ENCODE measurements at regions not wholly inside any gene's neighbourhood (a gene's known extent, or its start where the extent isn't known, plus 50 kb on each side); places are given as distances from the start of the nearest gene placed in this dataset.
A peak's percentile ranks its signal among the peaks of the same experiment; 100 is the strongest.

DNA sequence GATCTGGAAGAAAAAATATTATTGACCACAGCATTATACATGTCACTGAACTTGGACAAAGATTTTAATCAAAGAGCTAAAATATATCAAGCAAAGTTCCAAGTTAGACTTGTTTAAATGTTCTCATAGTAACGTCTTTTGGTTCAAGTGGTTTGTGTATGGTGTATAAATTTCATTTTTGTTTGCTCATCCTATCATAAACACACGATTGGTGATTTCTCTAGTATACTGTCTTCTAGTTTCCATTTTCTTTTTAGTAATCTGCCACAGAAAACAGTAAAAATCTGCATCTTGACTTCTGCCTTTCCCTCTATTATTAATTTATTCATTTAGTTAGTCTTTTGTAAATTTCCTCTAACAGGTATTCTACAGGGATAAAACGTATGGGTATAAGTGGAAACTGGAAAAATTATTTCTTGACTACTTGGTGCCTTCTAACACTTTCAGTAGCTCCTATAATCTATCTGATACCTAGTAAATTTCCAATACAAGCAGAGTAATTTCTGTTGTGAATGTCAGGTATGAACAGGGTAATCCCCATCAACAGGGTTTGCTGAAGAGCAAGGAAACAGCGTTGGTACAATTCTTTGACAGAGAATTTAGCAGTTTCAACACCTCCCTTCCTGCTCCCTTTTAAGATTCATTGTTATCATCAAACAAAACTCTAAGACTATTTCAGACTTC is 268.0 kb downstream of the PTPRC start:
- no peak for FAIRE-seq

DNA sequence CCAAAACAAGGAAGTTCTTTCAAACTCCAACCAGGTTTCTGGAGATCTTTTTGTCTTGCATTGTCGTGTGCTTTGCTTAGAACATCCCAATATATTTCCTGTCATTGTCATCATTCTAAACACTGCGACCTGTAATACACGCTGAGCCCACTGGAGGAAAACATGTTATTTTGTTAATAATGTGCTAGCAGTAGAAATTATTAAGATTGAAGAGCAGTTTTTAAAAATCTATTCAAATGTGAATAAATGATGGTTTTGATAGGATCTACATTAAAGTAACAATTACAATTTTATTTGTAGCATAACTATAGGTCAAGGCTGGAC is 268.5 kb downstream of the PTPRC start:
- no peak for FAIRE-seq

DNA sequence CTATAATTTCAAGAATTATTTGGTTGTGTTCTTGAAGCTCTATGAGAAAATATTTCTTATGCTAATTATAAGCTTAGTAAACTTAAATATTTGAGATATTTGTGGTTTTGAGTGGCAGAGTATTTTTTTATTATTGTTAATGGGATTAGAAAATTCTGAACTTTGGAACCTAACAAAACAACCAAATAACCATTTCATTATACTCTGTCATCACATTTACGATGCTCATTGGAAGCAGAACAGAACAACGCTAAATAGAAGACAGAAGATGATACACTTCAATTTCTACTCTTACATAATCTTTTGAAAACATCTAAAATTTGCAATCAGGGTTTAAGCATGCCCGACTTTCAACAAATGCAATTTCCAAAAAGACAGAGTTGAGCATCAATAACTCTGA is 270.2 kb downstream of the PTPRC start:
- no peak for FAIRE-seq

DNA sequence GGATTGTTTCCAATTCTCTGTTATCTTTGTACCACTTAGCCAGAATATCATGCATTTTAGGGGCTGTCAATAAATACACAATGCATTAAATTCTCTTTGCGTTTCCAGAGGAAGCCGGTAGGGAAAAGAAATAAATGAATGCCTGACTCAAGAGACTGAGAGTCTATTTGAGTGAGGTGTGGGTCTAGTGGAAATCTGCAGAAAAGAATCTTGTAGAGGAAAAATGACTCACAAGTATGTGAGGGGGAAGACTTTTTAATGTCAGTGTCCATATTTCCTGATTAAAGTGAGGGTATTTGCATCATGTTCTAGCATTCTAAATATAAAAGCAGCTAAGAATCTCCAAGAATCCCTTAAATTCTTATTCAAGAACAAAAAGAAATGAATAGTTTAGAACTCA is 271.1 kb downstream of the PTPRC start:
- FAIRE-seq = no peak

DNA sequence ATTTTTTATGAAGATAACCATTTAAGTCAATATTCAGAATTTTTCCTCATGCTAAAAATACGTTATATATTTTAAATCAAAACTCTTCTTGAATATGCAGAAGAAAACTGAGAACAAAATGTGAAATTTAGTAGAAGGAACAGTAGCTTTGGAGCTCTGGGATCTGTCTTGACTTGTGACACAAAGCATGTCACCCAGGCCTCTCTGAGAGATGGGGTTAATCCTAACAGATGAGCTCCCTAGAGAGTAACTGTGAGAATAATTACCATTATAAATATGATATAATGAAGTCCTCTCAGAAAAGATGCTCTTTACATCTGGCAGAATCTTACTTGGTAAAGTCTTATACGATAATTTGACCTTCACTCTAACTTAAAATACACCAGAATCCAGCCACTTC is 272.0 kb downstream of the PTPRC start:
- no peak for FAIRE-seq

DNA sequence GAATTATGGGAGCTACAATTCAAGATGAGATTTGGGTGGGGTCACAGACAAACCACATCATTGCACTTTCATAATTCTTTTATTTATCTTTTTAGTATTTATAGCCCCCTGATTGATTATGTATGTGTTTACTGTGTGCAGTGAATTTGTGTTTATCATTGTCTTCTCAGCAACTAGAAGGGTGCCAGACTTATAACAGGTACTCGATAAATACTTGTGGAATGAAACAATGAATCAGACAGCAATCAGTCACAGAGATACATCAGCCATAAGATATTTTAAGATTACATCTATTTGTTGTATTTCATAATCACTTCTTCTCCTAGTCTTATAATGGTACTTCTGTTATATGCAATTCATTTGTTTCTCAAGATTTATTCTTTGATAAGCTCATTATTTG is 273.2 kb downstream of the PTPRC start:
- no peak for FAIRE-seq

DNA sequence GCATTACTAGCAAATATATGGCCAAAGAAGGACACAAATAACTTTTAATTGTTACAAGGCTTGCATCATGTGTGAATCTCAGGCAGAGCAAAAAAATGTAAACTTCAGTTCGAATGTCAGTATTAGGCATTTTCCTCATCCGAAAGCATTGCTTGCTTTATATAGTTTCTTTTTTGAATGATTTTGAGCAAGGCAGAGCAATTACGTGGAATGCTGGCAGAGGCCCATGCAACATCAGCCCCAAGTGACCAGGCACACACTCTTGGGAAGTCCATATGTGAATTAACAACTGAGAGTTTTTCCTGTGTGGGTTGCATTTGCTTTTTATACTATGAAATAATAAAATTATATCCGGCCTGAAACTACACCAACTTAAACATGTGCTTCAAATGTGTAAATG is 274.8 kb downstream of the PTPRC start:
- FAIRE-seq = no peak

DNA sequence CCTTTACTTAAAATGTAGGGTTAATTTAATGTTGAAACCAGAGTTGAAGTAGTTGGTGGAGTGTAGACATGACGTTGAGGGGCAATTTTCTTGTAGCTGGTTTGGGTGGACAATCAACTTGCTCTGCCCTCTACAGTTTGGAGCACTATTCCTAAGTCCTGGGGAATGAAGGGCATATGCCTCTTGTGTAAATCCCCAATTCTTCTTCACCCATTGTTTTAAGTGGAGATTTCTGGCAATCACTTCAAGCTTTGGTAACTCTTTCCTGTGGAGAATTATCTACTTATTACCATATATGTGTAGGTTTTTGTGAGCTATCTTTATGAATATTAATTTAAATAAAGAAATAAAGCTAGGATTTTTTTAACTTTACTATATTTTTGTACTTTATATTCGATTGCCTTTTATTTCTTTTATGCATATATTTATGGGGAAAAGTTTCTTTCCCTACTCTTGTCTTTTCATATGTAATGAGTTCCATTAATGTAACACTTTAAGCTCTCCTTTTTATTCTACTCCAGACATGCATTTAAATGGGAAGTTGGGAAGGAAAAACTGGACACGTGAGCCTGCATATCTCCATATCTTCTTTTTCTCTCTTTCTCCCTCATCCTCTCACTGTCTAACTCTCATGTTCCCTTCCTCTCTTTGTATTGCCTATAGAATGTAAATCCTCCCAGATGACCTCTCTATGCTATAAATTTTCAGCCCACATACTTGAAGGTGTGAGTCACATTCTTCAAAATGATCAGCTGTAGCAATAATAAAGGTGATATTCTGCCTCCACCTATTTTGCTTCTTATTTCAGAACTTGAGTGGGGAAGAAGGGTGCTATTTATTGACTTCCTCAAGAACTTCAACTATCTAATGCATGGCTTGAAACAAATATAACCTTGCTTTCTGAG is 276.7 kb downstream of the PTPRC start:
- no peak for FAIRE-seq

DNA sequence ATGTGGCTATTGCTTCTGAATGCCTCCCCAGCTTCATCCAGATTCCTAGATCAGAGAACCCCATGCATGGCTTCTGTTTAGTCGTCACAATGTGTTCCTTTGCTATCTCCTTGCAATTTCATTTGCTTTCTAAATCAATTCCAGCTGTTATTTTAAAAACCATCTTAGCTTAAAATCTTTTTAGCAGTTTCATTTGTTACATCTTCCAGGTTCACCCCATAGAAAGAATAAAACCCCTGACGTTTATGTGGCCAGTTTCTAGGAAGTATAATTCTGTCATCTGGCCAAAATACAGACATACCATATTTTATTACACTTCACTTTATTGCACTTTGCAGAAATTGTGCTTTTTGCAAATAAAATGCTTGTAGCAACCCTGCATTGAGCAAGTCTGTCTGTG is 278.4 kb downstream of the PTPRC start:
- no peak for FAIRE-seq

DNA sequence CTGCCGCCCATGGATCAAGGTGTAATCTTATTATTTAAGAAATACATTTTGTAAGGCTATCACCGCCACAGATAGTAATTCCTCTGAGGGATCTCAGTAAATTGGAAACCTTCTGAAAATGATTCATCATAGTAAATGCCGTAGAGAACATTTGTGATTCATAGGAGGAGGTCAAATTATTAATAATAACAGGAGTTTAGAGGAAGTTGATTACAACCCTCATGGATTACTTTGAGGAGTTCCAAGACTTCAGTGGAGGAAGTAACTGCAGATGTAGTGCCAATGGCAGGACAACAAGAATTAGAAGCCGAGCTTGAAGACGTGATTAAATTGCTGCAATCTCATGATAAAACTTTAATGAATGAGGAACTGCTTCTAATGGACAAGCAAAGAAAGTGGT is 280.1 kb downstream of the PTPRC start:
- FAIRE-seq = no peak

DNA sequence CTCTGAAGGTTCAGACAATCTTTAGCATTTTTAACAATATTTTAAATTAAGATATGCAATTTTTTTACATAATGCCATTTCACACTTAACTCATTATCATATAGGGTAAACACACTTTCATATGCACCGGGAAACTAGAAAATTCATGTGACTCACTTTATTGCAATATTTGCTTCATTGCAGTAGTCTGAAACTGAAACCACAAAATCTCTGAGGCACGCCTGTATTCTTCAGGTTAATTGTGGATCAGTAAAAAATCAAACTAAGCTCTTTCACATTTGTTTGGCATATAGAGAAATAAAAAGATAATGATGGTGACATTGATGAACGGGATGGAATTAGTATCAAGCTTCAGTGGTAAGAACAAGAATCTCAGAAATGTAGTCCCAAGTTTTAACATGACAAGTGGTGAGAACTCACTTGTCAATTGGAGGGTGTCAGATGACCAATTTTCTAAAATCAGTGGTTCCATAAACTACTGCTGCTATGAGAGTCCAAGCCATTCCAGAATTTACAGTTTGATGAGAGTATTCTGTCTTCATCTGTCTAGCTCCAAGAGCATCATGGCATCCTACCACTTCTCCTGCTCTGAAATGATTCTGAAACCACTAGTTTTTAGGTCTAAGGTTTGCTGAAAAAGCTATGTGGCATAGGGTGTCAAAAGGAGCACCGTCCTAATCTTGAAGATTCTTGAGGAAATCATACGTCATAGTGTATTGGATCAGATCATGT is 281.0 kb downstream of the PTPRC start:
- no peak for FAIRE-seq

DNA sequence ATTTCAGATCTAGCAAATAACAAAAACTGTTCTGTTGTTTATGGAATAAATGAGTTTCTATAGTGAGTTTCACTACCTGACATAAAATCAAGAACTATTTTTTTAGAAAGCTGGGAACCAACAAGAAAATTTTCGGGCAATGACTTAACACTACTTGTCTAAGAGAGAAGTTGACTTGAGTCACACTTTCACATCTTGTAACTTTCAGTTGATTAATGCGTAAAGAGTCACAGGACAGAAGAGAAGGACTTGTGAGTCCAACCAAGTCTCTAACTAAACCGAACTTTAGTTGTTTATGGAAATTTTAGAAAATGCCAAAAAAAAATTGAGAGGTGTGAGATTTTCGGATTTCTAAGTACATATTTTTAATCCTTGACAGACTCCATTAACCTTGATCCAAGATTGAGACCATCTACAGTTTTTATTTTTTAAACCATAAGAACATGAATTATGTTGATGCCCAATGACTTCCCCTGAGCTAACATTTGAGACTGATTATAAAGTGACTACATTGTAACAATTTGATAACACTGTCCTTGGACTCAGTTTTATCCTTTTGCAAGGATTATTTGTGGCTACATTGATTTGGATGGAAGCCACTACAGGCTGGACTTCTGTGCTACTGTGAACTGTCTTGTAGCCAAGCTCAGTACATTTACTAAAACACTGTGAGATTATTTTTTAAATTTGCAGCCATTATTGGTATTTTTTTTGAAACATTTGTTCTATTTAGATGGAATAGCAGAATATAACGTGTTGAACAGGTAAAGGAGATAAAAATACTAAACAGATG is 284.0 kb downstream of the PTPRC start:
- no peak for FAIRE-seq

DNA sequence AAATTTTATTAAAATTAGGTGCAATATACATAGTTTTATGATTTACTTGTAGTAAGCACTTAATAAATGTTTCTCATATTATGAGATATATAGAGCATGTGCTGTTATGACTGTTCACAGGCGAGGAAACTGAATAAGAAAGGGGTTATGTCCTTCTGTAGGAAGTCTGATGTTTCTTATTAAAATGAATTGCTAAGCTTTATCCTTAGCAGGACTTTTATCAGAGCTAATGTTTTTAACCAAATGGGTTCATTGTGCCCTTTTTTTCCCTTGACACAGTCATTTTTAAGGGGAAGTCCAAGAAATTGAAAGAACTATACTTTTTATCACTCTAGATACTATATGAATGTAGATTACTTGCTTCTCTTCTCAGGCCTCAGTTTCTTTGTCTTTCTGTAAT is 285.2 kb downstream of the PTPRC start:
- FAIRE-seq = no peak

DNA sequence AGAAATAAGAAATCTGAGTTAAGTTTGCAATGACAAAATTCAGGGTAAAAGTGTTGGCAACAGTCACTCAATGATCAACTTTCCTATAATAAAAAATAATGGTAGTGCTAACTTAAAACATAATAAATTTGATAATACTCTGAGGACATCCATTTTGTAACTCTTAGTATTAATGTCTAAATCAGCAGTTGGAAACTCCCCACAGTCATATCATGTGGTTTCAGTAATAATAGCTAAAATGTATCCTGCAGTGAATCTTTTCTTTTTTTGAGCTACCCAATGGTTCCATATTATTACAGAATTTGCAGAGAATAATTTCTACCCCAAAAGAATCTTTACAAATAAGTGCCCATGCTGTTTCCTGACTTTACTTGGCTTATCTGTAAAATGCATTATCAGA is 286.7 kb downstream of the PTPRC start:
- FAIRE-seq = no peak

DNA sequence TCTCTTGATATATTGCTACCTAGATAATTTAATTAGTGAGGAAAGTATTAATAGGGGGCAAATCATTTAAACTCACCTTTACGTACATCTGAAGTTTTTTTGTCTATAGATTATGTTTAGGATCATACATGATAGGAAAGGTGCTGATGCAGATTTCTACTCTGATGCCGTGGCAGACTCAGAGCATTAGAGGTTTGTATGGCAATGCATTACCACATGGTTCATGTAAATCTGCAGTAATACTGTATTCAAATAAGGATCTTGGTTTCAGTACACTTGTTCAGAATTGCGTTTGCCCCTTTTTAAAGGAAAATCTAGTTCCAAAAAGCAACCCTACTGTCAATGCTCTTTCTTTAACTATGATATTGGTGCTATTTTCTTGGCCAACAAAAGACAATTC is 288.3 kb downstream of the PTPRC start:
- FAIRE-seq = no peak

DNA sequence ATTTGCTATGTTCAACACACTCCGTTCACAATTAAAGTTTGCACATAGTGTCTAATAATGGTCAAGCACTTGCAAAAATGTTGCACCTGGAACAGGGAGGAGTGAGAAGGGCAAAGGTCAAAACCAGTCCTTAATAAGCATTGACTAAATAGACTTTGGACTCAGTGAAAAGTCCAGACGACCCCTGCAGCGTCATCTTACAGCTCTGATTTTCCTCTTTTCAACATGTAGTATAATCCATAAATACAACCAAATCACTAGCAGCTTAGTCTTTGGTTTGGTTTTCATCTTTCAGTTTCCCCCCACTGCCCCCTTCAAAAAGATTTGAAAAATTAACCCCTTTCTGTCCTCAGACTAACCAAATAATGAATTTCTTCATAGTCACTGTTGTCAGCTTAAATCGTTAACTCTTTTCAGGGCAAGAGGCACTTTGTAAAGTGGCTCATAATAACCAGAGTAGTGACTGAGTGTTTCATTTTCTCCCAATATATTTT is 290.3 kb downstream of the PTPRC start:
- FAIRE-seq = no peak

DNA sequence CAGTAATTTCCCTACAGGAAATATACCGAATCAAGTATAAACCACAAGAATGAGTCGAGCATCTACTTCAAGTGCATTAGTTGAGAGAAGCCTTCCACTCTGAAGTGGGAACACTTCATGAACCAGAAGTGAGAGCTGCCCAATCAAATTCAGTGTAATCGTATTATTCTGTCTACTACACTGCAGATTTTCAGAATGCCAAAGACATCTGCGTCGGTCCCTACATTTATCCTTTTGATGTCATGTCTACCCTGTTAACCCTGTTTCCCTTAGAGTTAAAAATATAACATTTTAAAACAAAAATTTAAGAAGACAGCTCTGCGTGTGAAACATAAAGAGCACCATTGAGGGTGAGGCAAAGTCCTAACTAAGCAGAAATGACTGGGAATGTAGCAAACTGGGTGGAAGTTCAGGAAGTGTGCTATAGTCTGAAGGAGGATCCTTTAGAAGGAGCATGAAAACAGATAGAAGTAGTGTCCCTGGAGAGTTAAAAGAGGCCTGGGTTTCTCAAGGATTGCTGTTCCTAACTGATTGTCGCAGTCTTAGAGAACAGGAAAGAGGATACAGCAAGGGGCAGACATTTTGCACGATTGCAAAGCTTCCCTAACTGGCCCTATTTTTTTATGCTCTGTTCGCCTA is 291.2 kb downstream of the PTPRC start:
- FAIRE-seq = no peak

DNA sequence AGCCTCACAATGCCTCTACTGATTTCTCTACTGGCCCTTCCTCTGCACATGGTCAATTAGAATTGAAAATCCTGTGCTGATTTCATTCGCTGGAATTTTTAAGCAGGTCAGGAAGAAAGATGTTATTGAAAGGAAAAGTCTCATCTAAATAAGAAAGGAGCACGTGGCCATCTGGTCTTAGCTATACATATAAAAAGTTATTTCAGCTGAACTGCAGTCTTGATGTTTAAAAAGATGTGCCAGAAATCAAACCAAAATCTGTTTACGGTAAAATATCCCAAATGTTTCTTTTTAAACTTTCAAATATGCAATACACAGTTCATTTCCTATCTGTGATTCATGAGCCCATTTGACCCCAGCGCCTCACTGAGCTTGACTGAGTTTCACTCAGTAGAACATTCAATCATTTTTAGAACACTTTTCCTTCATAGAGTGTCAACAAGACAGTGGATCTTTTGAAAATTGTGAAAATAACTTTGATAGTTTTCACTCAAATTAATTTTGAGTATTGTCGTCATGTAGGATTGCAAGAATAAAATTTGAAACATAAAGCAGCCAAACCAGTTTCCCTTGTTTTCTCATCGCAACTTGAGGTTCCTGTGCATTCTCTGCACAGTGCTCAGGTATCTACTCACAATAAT is 293.6 kb downstream of the PTPRC start:
- no peak for FAIRE-seq

DNA sequence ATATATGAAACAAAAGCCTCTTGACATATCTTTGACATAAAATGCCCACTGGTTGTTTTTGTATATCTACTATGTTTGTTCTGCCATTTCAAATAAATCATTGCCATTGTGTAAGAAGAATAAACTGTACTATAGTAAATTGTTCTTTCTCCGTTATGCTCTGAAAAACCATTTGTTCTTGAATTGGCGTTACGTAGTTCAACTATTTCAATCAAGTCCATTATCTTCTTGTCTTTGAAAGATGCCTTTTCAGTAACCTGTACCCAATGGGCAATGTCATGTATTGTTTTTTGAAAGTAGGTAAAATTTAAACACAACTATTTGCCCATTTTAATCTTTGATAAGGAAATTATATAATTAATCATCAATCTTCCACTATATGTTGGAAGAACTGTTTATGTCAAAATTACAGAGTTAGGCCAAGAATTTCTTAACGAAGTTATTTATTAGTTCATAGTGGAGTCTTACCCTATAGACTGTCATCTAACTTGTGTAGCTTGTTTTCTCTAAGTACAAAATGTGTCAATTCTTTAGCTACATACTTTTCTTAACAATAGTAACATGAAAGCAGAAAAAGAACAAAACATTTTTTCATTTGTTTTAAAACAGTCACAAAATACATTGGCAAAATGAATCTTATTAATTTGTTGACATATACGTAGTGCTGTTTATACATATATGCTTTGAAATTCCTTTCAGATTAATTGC is 294.8 kb downstream of the PTPRC start:
- peak; percentile 40 for FAIRE-seq

DNA sequence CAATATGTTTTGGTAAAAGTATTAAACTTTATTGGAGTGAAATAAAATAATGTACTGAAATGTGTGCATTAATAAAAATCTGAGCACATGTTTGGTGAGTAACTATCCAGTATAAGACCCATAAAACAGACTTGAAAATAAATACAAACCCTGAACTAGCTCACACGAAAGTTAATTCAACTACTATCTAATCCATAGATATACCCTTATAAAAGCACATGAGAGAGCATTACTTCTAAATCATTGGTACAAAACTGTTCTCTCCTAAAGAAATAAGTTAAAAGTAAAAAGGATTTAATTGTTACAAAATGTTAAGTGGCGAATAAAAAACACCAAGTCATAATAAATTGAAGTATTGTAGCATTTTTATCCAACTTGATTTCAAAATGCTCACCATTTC is 295.6 kb downstream of the PTPRC start:
- no peak for FAIRE-seq

DNA sequence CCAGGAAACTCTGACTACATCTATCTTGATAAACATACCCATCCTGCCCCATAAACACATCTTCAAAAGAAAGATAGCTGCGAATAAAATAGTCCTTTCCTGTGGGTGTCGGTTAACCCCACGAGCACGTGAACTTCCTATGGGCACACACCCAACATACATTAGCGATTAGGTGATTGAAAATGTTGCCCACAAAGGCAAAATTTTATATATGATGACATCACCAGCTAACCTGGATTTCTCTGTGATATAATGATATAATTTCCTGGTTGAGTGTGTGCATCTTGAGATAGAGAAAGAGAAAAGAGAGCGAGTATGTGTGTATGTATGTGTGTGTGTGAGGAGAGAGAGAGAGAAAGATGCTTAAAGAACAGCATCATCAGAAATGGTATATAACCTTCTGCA is 296.1 kb downstream of the PTPRC start:
- FAIRE-seq = no peak
